ENCODE measurements at regions not wholly inside any gene's neighbourhood (a gene's known extent, or its start where the extent isn't known, plus 50 kb on each side); places are given as distances from the start of the nearest gene placed in this dataset.

- no peak overlapping the region for H3K4me3 ChIP-seq
- H3F3A ChIP-seq (replicated peaks; ENCODE audit: low read depth), result no peaks in the 10 kb centered on the region
- H3K27me3 Mint-ChIP-seq (ENCODE audit: insufficient read depth, low read depth, poor library complexity), result no peaks in the 10 kb centered on the region
- DNase-seq (ENCODE audit: low spot score) (no peak), ATAC-seq (no peak)
- no peaks in the 10 kb centered on the region for H3K9me3 Mint-ChIP-seq
- H3K36me3 ChIP-seq (ENCODE audit: insufficient read depth), result no peaks in the 10 kb centered on the region
- no peaks in the 10 kb centered on the region for H3K36me3 Mint-ChIP-seq (ENCODE audit: low read depth)
- H3K27ac Mint-ChIP-seq, result no peak overlapping the region
- TF ChIP-seq STAT1 (IDR thresholded peaks at IDR 0.05; ENCODE audit: unreplicated experiment) (no peak), EZH2 (IDR thresholded peaks at IDR 0.05; ENCODE audit: low read depth, unreplicated experiment) (no peak), ZNF114 (CRISPR knock-in tag; IDR thresholded peaks at IDR 0.05) (no peak), POLR2AphosphoS5 (IDR thresholded peaks at IDR 0.05; ENCODE audit: low read depth) (no peak), ZNF331 (CRISPR knock-in tag; IDR thresholded peaks at IDR 0.05; ENCODE audit: low read depth) (no peak)
- no peak overlapping the region for H3K4me2 ChIP-seq
- no peaks in the 10 kb centered on the region for H3K9me2 ChIP-seq (ENCODE audit: insufficient read depth)
- no peak overlapping the region for H3K4me3 Mint-ChIP-seq
- peaks cover 6% of the 10 kb centered on the region for H3K4me1 Mint-ChIP-seq
- no peak overlapping the region for H2AFZ ChIP-seq
- H4K20me1 ChIP-seq (replicated peaks; ENCODE audit: insufficient read depth), result no peaks in the 10 kb centered on the region
- no peaks in the 10 kb centered on the region for H3K79me2 ChIP-seq (replicated peaks; ENCODE audit: insufficient read depth)
- H3K27ac ChIP-seq (ENCODE audit: low read depth), result no peak overlapping the region
- 0 out of 2 replicates have a peak, but pooled peaks cover 5% of the 10 kb centered on the region for H3K4me1 ChIP-seq (ENCODE audit: insufficient read depth)
- H3K27me3 ChIP-seq (ENCODE audit: insufficient read depth), result no peaks in the 10 kb centered on the region
These were observed 165.6 kb downstream of the POU4F1 start for GRCh38 chr13:78437781-78438180.

- H3K27ac ChIP-seq (ENCODE audit: low read depth), result no peak overlapping the region
- H2AFZ ChIP-seq, result no peak overlapping the region
- no peak overlapping the region for H3K4me2 ChIP-seq
- no peaks in the 10 kb centered on the region for H3K79me2 ChIP-seq (replicated peaks; ENCODE audit: insufficient read depth)
- Mint-ChIP-seq H3K9me3 (no peaks in the 10 kb centered on the region), H3K27me3 (ENCODE audit: insufficient read depth, low read depth, poor library complexity) (no peaks in the 10 kb centered on the region), H3K4me1 (peaks cover 8% of the 10 kb centered on the region), H3K27ac (no peak overlapping the region), H3K36me3 (ENCODE audit: low read depth) (no peaks in the 10 kb centered on the region), H3K4me3 (no peak overlapping the region)
- TF ChIP-seq CREB1 (CRISPR knock-in tag; IDR thresholded peaks at IDR 0.05; ENCODE audit: low read depth) (no peak), ZNF331 (CRISPR knock-in tag; IDR thresholded peaks at IDR 0.05; ENCODE audit: low read depth) (no peak), STAT1 (IDR thresholded peaks at IDR 0.05; ENCODE audit: unreplicated experiment) (no peak)
- H4K20me1 ChIP-seq (replicated peaks; ENCODE audit: insufficient read depth), result no peaks in the 10 kb centered on the region
- H3F3A ChIP-seq (replicated peaks; ENCODE audit: low read depth), result no peaks in the 10 kb centered on the region
- no peaks in the 10 kb centered on the region for H3K9me2 ChIP-seq (ENCODE audit: insufficient read depth)
- ATAC-seq (no peak), DNase-seq (ENCODE audit: low spot score) (no peak)
- H3K27me3 ChIP-seq (ENCODE audit: insufficient read depth), result no peaks in the 10 kb centered on the region
- 0 out of 2 replicates have a peak, but pooled peaks cover 5% of the 10 kb centered on the region for H3K4me1 ChIP-seq (ENCODE audit: insufficient read depth)
- no peak overlapping the region for H3K4me3 ChIP-seq
- H3K36me3 ChIP-seq (ENCODE audit: insufficient read depth), result no peaks in the 10 kb centered on the region
These were observed 167.0 kb downstream of the POU4F1 start for GRCh38 chr13:78436311-78436710.

GRCh38 chr13:78431328-78431727, 172.0 kb downstream of the POU4F1 start:
- TF ChIP-seq STAT1 (IDR thresholded peaks at IDR 0.05; ENCODE audit: unreplicated experiment), result no peak
- TF ChIP-seq ZNF114 (CRISPR knock-in tag; IDR thresholded peaks at IDR 0.05), result no peak
- TF ChIP-seq ZNF331 (CRISPR knock-in tag; IDR thresholded peaks at IDR 0.05; ENCODE audit: low read depth), result no peak
- TF ChIP-seq POLR2AphosphoS5 (IDR thresholded peaks at IDR 0.05; ENCODE audit: low read depth), result no peak
- TF ChIP-seq CTCF (conservative IDR thresholded peaks at IDR 0.05; ENCODE audit: low read depth in 2 of 2), result no peak
- TF ChIP-seq EZH2phosphoT487 (IDR thresholded peaks at IDR 0.05; ENCODE audit: unreplicated experiment), result no peak
- TF ChIP-seq ZNF462 (CRISPR knock-in tag; IDR thresholded peaks at IDR 0.05), result no peak
- no peaks in the 10 kb centered on the region for H3K27me3 ChIP-seq (ENCODE audit: insufficient read depth)
- H3K27me3 Mint-ChIP-seq (ENCODE audit: insufficient read depth, low read depth, poor library complexity), result peaks cover 2% of the 10 kb centered on the region
- H2AFZ ChIP-seq, result no peak overlapping the region
- H3K36me3 Mint-ChIP-seq (ENCODE audit: low read depth), result no peaks in the 10 kb centered on the region
- no peak overlapping the region for H3K4me3 Mint-ChIP-seq
- ATAC-seq, result no peak
- H3K4me1 ChIP-seq (ENCODE audit: insufficient read depth), result peaks cover 27% of the 10 kb centered on the region
- no peak for DNase-seq (ENCODE audit: low spot score)
- H3K4me1 Mint-ChIP-seq, result peaks cover 48% of the 10 kb centered on the region
- no peak overlapping the region for H3K4me3 ChIP-seq
- peaks cover 4% of the 10 kb centered on the region; the same call in 1 of the 2 replicates for H3K9me2 ChIP-seq (ENCODE audit: insufficient read depth)
- H3F3A ChIP-seq (replicated peaks; ENCODE audit: low read depth), result no peaks in the 10 kb centered on the region
- no peaks in the 10 kb centered on the region for H3K36me3 ChIP-seq (ENCODE audit: insufficient read depth)
- no peak overlapping the region for H3K27ac ChIP-seq (ENCODE audit: low read depth)
- no peaks in the 10 kb centered on the region for H3K9me3 Mint-ChIP-seq
- no peaks in the 10 kb centered on the region for H4K20me1 ChIP-seq (replicated peaks; ENCODE audit: insufficient read depth)
- no peak overlapping the region for H3K27ac Mint-ChIP-seq
- no peaks in the 10 kb centered on the region for H3K79me2 ChIP-seq (replicated peaks; ENCODE audit: insufficient read depth)
- no peak overlapping the region for H3K4me2 ChIP-seq

Data from GM23338 (cell line).